H1 (cell line): ENCODE measurements at regions not wholly inside any gene's neighbourhood (a gene's known extent, or its start where the extent isn't known, plus 50 kb on each side); places are given as distances from the start of the nearest gene placed in this dataset.

Experiments used
- CBX8 ChIP-seq: fragments of 300-800, 300-1000 bp; sonication (generic); IDR thresholded peaks from 2 replicates; pipeline ENCODE4 v1.7.1; 2016; ENCODE audit warnings: low read depth, low read length, borderline replicate concordance
- CHD1 ChIP-seq: IDR thresholded peaks from 2 replicates; pipeline ENCODE4 v1.6.1; 2012; ENCODE audit warnings: low read depth, low read length, improper control_type of control experiment
- CREB1 ChIP-seq: IDR thresholded peaks from 2 replicates; pipeline ENCODE4 v1.6.1; 2012; ENCODE audit warnings: inconsistent platforms
- FOSL1 ChIP-seq: IDR thresholded peaks from 2 replicates; pipeline ENCODE4 v1.6.1; 2011; ENCODE audit warnings: mild to moderate bottlenecking, low read depth, low read length, moderate library complexity; ENCODE audit not compliant: insufficient read depth
- JUN ChIP-seq: IDR thresholded peaks from 2 replicates; pipeline ENCODE4 v1.6.1; 2011; ENCODE audit warnings: low read depth, mild to moderate bottlenecking, improper control_type of control experiment, low read length
- KDM4A ChIP-seq: IDR thresholded peaks from one replicate; pipeline ENCODE4 v1.7.1; 2012; ENCODE audit warnings: low read depth, mild to moderate bottlenecking, moderate library complexity, low read length, inconsistent platforms; ENCODE audit not compliant: severe bottlenecking
- PHF8 ChIP-seq: fragments of 200-600 bp; sonication (generic); conservative IDR thresholded peaks from 2 replicates; pipeline ENCODE4 v1.7.1; 2012; ENCODE audit warnings: low read depth, mild to moderate bottlenecking, inconsistent platforms, low read length, moderate library complexity
- POLR2AphosphoS5 ChIP-seq: IDR thresholded peaks from 2 replicates; pipeline ENCODE4 v1.6.1; 2011; ENCODE audit warnings: low read depth, low read length
- SP1 ChIP-seq: IDR thresholded peaks from 2 replicates; pipeline ENCODE4 v1.6.1; 2011; ENCODE audit warnings: low read depth, low read length
- SUZ12 ChIP-seq: fragments of 200-600 bp; sonication (generic); IDR thresholded peaks from 2 replicates; pipeline ENCODE4 v1.6.1; 2012; ENCODE audit warnings: mild to moderate bottlenecking, inconsistent platforms, low read length, moderate library complexity, mixed read lengths
- TBP ChIP-seq: IDR thresholded peaks from 2 replicates; pipeline ENCODE4 v1.6.1; 2011; ENCODE audit warnings: low read depth, low read length, improper control_type of control experiment
- TF ChIP-seq, protein P1 (sequence below): fragments of 300-600 bp; sonication (generic); IDR thresholded peaks from 2 replicates; pipeline ENCODE4 v1.7.1; 2012; ENCODE audit warnings: low read length, moderate library complexity, mild to moderate bottlenecking, inconsistent platforms; ENCODE audit not compliant: insufficient replicate concordance
- TF ChIP-seq, protein P2 (sequence below): IDR thresholded peaks from 2 replicates; pipeline ENCODE4 v1.6.1; 2011; ENCODE audit warnings: low read depth, mild to moderate bottlenecking, low read length; ENCODE audit not compliant: insufficient read depth

GRCh38 chr9:109857336-109857735 lies 77.3 kb downstream of the PALM2AKAP2 start (continued):
- TF ChIP-seq, protein P1, sequence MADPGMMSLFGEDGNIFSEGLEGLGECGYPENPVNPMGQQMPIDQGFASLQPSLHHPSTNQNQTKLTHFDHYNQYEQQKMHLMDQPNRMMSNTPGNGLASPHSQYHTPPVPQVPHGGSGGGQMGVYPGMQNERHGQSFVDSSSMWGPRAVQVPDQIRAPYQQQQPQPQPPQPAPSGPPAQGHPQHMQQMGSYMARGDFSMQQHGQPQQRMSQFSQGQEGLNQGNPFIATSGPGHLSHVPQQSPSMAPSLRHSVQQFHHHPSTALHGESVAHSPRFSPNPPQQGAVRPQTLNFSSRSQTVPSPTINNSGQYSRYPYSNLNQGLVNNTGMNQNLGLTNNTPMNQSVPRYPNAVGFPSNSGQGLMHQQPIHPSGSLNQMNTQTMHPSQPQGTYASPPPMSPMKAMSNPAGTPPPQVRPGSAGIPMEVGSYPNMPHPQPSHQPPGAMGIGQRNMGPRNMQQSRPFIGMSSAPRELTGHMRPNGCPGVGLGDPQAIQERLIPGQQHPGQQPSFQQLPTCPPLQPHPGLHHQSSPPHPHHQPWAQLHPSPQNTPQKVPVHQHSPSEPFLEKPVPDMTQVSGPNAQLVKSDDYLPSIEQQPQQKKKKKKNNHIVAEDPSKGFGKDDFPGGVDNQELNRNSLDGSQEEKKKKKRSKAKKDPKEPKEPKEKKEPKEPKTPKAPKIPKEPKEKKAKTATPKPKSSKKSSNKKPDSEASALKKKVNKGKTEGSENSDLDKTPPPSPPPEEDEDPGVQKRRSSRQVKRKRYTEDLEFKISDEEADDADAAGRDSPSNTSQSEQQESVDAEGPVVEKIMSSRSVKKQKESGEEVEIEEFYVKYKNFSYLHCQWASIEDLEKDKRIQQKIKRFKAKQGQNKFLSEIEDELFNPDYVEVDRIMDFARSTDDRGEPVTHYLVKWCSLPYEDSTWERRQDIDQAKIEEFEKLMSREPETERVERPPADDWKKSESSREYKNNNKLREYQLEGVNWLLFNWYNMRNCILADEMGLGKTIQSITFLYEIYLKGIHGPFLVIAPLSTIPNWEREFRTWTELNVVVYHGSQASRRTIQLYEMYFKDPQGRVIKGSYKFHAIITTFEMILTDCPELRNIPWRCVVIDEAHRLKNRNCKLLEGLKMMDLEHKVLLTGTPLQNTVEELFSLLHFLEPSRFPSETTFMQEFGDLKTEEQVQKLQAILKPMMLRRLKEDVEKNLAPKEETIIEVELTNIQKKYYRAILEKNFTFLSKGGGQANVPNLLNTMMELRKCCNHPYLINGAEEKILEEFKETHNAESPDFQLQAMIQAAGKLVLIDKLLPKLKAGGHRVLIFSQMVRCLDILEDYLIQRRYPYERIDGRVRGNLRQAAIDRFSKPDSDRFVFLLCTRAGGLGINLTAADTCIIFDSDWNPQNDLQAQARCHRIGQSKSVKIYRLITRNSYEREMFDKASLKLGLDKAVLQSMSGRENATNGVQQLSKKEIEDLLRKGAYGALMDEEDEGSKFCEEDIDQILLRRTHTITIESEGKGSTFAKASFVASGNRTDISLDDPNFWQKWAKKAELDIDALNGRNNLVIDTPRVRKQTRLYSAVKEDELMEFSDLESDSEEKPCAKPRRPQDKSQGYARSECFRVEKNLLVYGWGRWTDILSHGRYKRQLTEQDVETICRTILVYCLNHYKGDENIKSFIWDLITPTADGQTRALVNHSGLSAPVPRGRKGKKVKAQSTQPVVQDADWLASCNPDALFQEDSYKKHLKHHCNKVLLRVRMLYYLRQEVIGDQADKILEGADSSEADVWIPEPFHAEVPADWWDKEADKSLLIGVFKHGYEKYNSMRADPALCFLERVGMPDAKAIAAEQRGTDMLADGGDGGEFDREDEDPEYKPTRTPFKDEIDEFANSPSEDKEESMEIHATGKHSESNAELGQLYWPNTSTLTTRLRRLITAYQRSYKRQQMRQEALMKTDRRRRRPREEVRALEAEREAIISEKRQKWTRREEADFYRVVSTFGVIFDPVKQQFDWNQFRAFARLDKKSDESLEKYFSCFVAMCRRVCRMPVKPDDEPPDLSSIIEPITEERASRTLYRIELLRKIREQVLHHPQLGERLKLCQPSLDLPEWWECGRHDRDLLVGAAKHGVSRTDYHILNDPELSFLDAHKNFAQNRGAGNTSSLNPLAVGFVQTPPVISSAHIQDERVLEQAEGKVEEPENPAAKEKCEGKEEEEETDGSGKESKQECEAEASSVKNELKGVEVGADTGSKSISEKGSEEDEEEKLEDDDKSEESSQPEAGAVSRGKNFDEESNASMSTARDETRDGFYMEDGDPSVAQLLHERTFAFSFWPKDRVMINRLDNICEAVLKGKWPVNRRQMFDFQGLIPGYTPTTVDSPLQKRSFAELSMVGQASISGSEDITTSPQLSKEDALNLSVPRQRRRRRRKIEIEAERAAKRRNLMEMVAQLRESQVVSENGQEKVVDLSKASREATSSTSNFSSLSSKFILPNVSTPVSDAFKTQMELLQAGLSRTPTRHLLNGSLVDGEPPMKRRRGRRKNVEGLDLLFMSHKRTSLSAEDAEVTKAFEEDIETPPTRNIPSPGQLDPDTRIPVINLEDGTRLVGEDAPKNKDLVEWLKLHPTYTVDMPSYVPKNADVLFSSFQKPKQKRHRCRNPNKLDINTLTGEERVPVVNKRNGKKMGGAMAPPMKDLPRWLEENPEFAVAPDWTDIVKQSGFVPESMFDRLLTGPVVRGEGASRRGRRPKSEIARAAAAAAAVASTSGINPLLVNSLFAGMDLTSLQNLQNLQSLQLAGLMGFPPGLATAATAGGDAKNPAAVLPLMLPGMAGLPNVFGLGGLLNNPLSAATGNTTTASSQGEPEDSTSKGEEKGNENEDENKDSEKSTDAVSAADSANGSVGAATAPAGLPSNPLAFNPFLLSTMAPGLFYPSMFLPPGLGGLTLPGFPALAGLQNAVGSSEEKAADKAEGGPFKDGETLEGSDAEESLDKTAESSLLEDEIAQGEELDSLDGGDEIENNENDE = no peak
- TF ChIP-seq POLR2AphosphoS5 (no peak), CHD1 (no peak), CREB1 (no peak), JUN (no peak), KDM4A (no peak), PHF8 (no peak), FOSL1 (no peak), SUZ12 (no peak), CBX8 (no peak), TBP (no peak), SP1 (no peak)
- TF ChIP-seq, protein P2, sequence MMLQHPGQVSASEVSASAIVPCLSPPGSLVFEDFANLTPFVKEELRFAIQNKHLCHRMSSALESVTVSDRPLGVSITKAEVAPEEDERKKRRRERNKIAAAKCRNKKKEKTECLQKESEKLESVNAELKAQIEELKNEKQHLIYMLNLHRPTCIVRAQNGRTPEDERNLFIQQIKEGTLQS = no peak
